ENCODE measurements at regions not wholly inside any gene's neighbourhood (a gene's known extent, or its start where the extent isn't known, plus 50 kb on each side); places are given as distances from the start of the nearest gene placed in this dataset.

DNA sequence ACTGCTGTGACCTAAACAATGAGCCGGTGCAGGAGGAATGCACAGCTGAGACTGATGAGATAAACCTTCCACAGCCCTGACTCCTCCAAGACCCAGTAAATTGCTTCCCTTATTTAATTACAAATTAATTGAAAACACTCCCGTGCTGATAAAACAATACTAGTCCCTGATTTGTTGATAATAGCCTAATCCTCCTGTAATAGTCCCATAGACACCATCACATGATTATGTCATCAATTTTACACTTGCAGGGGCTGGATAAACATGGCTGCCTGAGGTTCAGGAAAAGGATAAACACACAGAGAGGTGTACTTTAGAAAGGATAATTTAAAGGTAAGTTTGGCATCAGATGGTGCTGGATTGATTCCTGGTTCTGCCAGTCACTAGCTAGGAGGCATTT lies 84.6 kb upstream of the SPAG17 start:
- Histone ChIP-seq H4K20me1 (ENCODE audit: insufficient read depth, low read length) (no peaks in the 10 kb centered on the region), H3K4me3 (ENCODE audit: low read depth in 1 of 2, low read length in 2 of 2) (no peak overlapping the region)
- no peak for ATAC-seq (ENCODE audit: insufficient read depth, low read depth)

DNA sequence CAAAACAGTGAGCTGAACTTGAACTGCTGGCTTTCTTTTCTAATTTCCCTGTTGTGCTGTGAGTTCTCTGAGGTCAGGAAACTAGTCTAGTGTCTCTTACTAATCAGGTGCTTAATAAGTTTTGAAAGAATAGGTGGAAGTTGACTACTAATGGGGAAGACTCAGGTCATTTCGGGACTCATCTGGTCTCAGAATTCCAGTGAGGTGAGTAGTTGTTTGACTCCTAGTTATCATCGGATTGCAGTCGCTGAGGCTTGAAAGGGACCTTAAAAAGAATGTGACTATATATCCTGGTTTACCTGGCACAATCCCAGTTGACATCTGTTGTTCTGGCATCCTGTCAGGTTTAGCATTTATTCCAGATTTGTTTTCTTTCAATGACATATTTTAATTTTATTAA lies 81.4 kb upstream of the SPAG17 start:
- no peaks in the 10 kb centered on the region for H3K27me3 ChIP-seq (ENCODE audit: insufficient read depth, low read length, poor library complexity)
- no peak for DNase-seq
- no peaks in the 10 kb centered on the region for H3K4me1 ChIP-seq (ENCODE audit: insufficient read depth, low read length)
- no peaks in the 10 kb centered on the region for H3K36me3 ChIP-seq (ENCODE audit: insufficient read depth, low read length)
- no peak for TF ChIP-seq EZH2 (IDR thresholded peaks at IDR 0.05; ENCODE audit: borderline replicate concordance, low read depth, low read length, severe bottlenecking)
- TF ChIP-seq, protein P1, sequence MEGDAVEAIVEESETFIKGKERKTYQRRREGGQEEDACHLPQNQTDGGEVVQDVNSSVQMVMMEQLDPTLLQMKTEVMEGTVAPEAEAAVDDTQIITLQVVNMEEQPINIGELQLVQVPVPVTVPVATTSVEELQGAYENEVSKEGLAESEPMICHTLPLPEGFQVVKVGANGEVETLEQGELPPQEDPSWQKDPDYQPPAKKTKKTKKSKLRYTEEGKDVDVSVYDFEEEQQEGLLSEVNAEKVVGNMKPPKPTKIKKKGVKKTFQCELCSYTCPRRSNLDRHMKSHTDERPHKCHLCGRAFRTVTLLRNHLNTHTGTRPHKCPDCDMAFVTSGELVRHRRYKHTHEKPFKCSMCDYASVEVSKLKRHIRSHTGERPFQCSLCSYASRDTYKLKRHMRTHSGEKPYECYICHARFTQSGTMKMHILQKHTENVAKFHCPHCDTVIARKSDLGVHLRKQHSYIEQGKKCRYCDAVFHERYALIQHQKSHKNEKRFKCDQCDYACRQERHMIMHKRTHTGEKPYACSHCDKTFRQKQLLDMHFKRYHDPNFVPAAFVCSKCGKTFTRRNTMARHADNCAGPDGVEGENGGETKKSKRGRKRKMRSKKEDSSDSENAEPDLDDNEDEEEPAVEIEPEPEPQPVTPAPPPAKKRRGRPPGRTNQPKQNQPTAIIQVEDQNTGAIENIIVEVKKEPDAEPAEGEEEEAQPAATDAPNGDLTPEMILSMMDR (IDR thresholded peaks at IDR 0.05; ENCODE audit: borderline replicate concordance, extremely low read depth, low read length, poor library complexity, severe bottlenecking), result no peak
- H4K20me1 ChIP-seq (ENCODE audit: insufficient read depth, low read length), result no peaks in the 10 kb centered on the region
- no peak overlapping the region for H2AFZ ChIP-seq (ENCODE audit: low read depth, low read length)
- no peak for ATAC-seq (ENCODE audit: insufficient read depth, low read depth)
- no peaks in the 10 kb centered on the region for H3K9me3 ChIP-seq (ENCODE audit: insufficient read depth, low read length, severe bottlenecking)
- H3K4me2 ChIP-seq (ENCODE audit: insufficient read depth, low read length), result no peak overlapping the region
- H3K27ac ChIP-seq (ENCODE audit: low read length), result no peak overlapping the region
- H3K9ac ChIP-seq (ENCODE audit: low read depth, low read length), result no peak overlapping the region
- no peaks in the 10 kb centered on the region for H3K79me2 ChIP-seq (ENCODE audit: insufficient read depth, low read length)
- H3K4me3 ChIP-seq (ENCODE audit: low read depth in 1 of 2, low read length in 2 of 2), result no peak overlapping the region

More for the DNA sequence above, 84.6 kb upstream of the SPAG17 start:
- H3K9ac ChIP-seq (ENCODE audit: low read depth, low read length), result no peak overlapping the region
- H3K79me2 ChIP-seq (ENCODE audit: insufficient read depth, low read length), result no peaks in the 10 kb centered on the region
- H3K27me3 ChIP-seq (ENCODE audit: insufficient read depth, low read length, poor library complexity), result no peaks in the 10 kb centered on the region
- TF ChIP-seq EZH2 (IDR thresholded peaks at IDR 0.05; ENCODE audit: borderline replicate concordance, low read depth, low read length, severe bottlenecking), result no peak
- TF ChIP-seq, protein P1 (IDR thresholded peaks at IDR 0.05; ENCODE audit: borderline replicate concordance, extremely low read depth, low read length, poor library complexity, severe bottlenecking), result no peak
- no peaks in the 10 kb centered on the region for H3K36me3 ChIP-seq (ENCODE audit: insufficient read depth, low read length)
- H2AFZ ChIP-seq (ENCODE audit: low read depth, low read length), result no peak overlapping the region
- no peak for DNase-seq
- H3K9me3 ChIP-seq (ENCODE audit: insufficient read depth, low read length, severe bottlenecking), result no peaks in the 10 kb centered on the region
- no peak overlapping the region for H3K27ac ChIP-seq (ENCODE audit: low read length)
- no peak overlapping the region for H3K4me2 ChIP-seq (ENCODE audit: insufficient read depth, low read length)
- no peaks in the 10 kb centered on the region for H3K4me1 ChIP-seq (ENCODE audit: insufficient read depth, low read length)

DNA sequence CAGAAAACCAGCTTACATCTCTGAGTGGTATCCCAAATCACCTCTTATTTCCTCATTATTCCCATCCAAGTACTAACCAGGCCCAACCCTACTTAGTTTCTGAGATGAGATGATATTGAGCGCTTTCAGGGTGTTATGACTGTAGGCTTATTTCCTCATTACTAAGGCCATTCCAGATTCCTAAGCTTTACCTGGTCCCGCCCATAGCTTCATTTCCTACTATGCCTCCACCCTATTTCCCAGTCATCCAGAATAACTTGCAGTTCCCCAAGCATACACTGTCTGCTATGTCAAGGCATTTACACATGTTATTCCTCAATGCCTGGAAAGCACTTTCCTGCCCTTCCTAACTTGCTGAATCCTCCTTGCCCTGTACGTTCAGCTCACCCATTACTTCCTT lies 79.3 kb upstream of the SPAG17 start:
- H3K4me2 ChIP-seq (ENCODE audit: insufficient read depth, low read length), result no peak overlapping the region
- ATAC-seq (ENCODE audit: insufficient read depth, low read depth), result no peak
- no peaks in the 10 kb centered on the region for H3K4me1 ChIP-seq (ENCODE audit: insufficient read depth, low read length)
- no peaks in the 10 kb centered on the region for H3K36me3 ChIP-seq (ENCODE audit: insufficient read depth, low read length)
- no peaks in the 10 kb centered on the region for H4K20me1 ChIP-seq (ENCODE audit: insufficient read depth, low read length)
- no peak overlapping the region for H3K9ac ChIP-seq (ENCODE audit: low read depth, low read length)
- H3K27me3 ChIP-seq (ENCODE audit: insufficient read depth, low read length, poor library complexity), result no peaks in the 10 kb centered on the region
- H2AFZ ChIP-seq (ENCODE audit: low read depth, low read length), result no peak overlapping the region
- no peak overlapping the region for H3K4me3 ChIP-seq (ENCODE audit: low read depth in 1 of 2, low read length in 2 of 2)
- no peak for TF ChIP-seq EZH2 (IDR thresholded peaks at IDR 0.05; ENCODE audit: borderline replicate concordance, low read depth, low read length, severe bottlenecking)
- TF ChIP-seq, protein P1 (IDR thresholded peaks at IDR 0.05; ENCODE audit: borderline replicate concordance, extremely low read depth, low read length, poor library complexity, severe bottlenecking), result no peak
- no peak for DNase-seq
- H3K79me2 ChIP-seq (ENCODE audit: insufficient read depth, low read length), result no peaks in the 10 kb centered on the region
- no peaks in the 10 kb centered on the region for H3K9me3 ChIP-seq (ENCODE audit: insufficient read depth, low read length, severe bottlenecking)
- H3K27ac ChIP-seq (ENCODE audit: low read length), result no peak overlapping the region

DNA sequence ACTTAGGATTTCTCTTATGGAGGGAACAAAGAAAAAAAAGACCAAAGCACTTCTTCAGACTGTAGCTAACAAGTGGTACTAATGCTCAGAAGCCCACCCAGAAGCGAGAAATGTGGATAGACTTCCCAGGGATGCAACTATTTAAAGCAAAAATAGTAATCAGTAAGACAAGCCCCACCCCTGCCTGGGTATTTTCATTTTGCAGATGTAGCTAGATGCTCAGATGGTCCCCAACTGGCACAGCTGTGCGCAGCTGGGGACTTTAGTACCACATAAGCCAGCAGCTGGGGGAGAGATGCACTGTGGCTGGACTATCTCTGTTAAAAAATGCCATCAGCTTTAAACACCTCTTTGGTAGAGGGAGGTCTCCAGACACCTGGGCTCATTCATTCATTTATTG lies 77.8 kb upstream of the SPAG17 start:
- Histone ChIP-seq H3K4me2 (ENCODE audit: insufficient read depth, low read length) (no peak overlapping the region), H3K79me2 (ENCODE audit: insufficient read depth, low read length) (no peaks in the 10 kb centered on the region), H3K27me3 (ENCODE audit: insufficient read depth, low read length, poor library complexity) (no peaks in the 10 kb centered on the region), H3K4me1 (ENCODE audit: insufficient read depth, low read length) (no peaks in the 10 kb centered on the region), H2AFZ (ENCODE audit: low read depth, low read length) (no peak overlapping the region), H3K36me3 (ENCODE audit: insufficient read depth, low read length) (no peaks in the 10 kb centered on the region), H4K20me1 (ENCODE audit: insufficient read depth, low read length) (no peaks in the 10 kb centered on the region), H3K9me3 (ENCODE audit: insufficient read depth, low read length, severe bottlenecking) (no peaks in the 10 kb centered on the region), H3K9ac (ENCODE audit: low read depth, low read length) (no peak overlapping the region), H3K4me3 (ENCODE audit: low read depth in 1 of 2, low read length in 2 of 2) (no peak overlapping the region), H3K27ac (ENCODE audit: low read length) (no peak overlapping the region)
- TF ChIP-seq EZH2 (IDR thresholded peaks at IDR 0.05; ENCODE audit: borderline replicate concordance, low read depth, low read length, severe bottlenecking), result no peak
- TF ChIP-seq, protein P1 (IDR thresholded peaks at IDR 0.05; ENCODE audit: borderline replicate concordance, extremely low read depth, low read length, poor library complexity, severe bottlenecking), result no peak
- no peak for ATAC-seq (ENCODE audit: insufficient read depth, low read depth)
- DNase-seq, result no peak

All from DND-41 (cell line).